Trophoblast cell (in vitro differentiated cells and primary cell): ENCODE measurements at regions not wholly inside any gene's neighbourhood (a gene's known extent, or its start where the extent isn't known, plus 50 kb on each side); places are given as distances from the start of the nearest gene placed in this dataset.

Experiments
- DNase-seq, 2 donors: peaks; one replicate each; pipeline ENCODE4 v3.0.0-alpha.2; 2016
- H2AFZ ChIP-seq: 2 replicates; pipeline ENCODE4 v1.6.1; 2013; ENCODE audit warnings: low read length, moderate library complexity, mild to moderate bottlenecking; ENCODE audit not compliant: insufficient read depth, poor library complexity
- H2AK5ac ChIP-seq: 2 replicates; pipeline ENCODE4 v1.6.1; 2013; ENCODE audit warnings: mild to moderate bottlenecking, low read length
- H2BK120ac ChIP-seq: 2 replicates; pipeline ENCODE4 v1.6.1; 2013; ENCODE audit warnings: low read length, mild to moderate bottlenecking, moderate library complexity; ENCODE audit not compliant: insufficient read depth, poor library complexity
- H2BK12ac ChIP-seq: 2 replicates; pipeline ENCODE4 v1.6.1; 2013; ENCODE audit warnings: mild to moderate bottlenecking, low read length, moderate library complexity
- H2BK5ac ChIP-seq: 2 replicates; pipeline ENCODE4 v1.6.1; 2013; ENCODE audit warnings: low read length, low read depth, moderate library complexity, mild to moderate bottlenecking; ENCODE audit not compliant: poor library complexity
- H3K14ac ChIP-seq: 2 replicates; pipeline ENCODE4 v1.6.1; 2013; ENCODE audit warnings: mild to moderate bottlenecking, low read length
- H3K18ac ChIP-seq: 2 replicates; pipeline ENCODE4 v1.6.1; 2013; ENCODE audit warnings: mild to moderate bottlenecking, low read length
- H3K23ac ChIP-seq: 2 replicates; pipeline ENCODE4 v1.6.1; 2013; ENCODE audit warnings: low read length
- H3K27ac ChIP-seq: 2 replicates; pipeline ENCODE4 v1.5.1; 2013; ENCODE audit warnings: low read depth, mild to moderate bottlenecking, inconsistent platforms, low read length, moderate library complexity
- H3K27me3 ChIP-seq: 2 replicates; pipeline ENCODE4 v1.6.1; 2013; ENCODE audit warnings: inconsistent platforms, mild to moderate bottlenecking, low read length, moderate library complexity; ENCODE audit not compliant: insufficient read depth
- H3K36me3 ChIP-seq, 2 experiments: 1 replicate in 1 of 2; 2 replicates in 1 of 2; pipeline ENCODE4 v1.6.1; 2013; ENCODE audit warnings: low read length in 2 of 2, mild to moderate bottlenecking in 2 of 2, moderate library complexity in 1 of 2; ENCODE audit not compliant: insufficient read depth in 2 of 2, control insufficient read depth in 1 of 2
- H3K4ac ChIP-seq: 2 replicates; pipeline ENCODE4 v1.6.1; 2013; ENCODE audit warnings: low read depth, mild to moderate bottlenecking, low read length, moderate library complexity
- H3K4me1 ChIP-seq, 2 experiments: 1 replicate in 1 of 2; 2 replicates in 1 of 2; pipeline ENCODE4 v1.6.1; 2013; ENCODE audit warnings: low read length in 2 of 2, mild to moderate bottlenecking in 2 of 2, moderate library complexity in 1 of 2; ENCODE audit not compliant: insufficient read depth in 2 of 2, control insufficient read depth in 1 of 2
- H3K4me2 ChIP-seq: 2 replicates; pipeline ENCODE4 v1.6.1; 2013; ENCODE audit warnings: inconsistent platforms, mild to moderate bottlenecking, low read length, moderate library complexity
- H3K4me3 ChIP-seq: 2 replicates; pipeline ENCODE4 v1.5.1; 2013; ENCODE audit warnings: mild to moderate bottlenecking, low read depth, low read length, inconsistent platforms
- H3K79me1 ChIP-seq: one replicate; pipeline ENCODE4 v1.6.1; 2013; ENCODE audit warnings: low read length
- H3K79me2 ChIP-seq: 2 replicates; pipeline ENCODE4 v1.6.1; 2013; ENCODE audit warnings: low read length, mild to moderate bottlenecking; ENCODE audit not compliant: control insufficient read depth, insufficient read depth, poor library complexity
- H3K9ac ChIP-seq: 2 replicates; pipeline ENCODE4 v1.6.1; 2013; ENCODE audit warnings: mild to moderate bottlenecking, low read length
- H3K9me3 ChIP-seq: 2 replicates; pipeline ENCODE4 v1.6.1; 2013; ENCODE audit warnings: low read depth, mild to moderate bottlenecking, control low read depth, inconsistent platforms, low read length; ENCODE audit not compliant: insufficient read depth
- H4K12ac ChIP-seq: 2 replicates; pipeline ENCODE4 v1.6.1; 2013; ENCODE audit warnings: low read depth, mild to moderate bottlenecking, low read length, moderate library complexity
- H4K8ac ChIP-seq: 2 replicates; pipeline ENCODE4 v1.6.1; 2013; ENCODE audit warnings: low read depth, mild to moderate bottlenecking, low read length, moderate library complexity
- H4K91ac ChIP-seq: one replicate; pipeline ENCODE4 v1.6.1; 2013; ENCODE audit warnings: low read depth, mild to moderate bottlenecking, low read length, moderate library complexity
- WGBS: extraction: QIAGEN DNeasy Blood & Tissue Kit; methylation state at CpG from one replicate; pipeline ENCODE4 v1.1.7; 2013; ENCODE audit warnings: missing lambda C conversion rate; ENCODE audit not compliant: insufficient read length, insufficient coverage; ENCODE audit errors: extremely low coverage; 5-methylcytosine and 5-hydroxymethylcytosine counted together

DNA sequence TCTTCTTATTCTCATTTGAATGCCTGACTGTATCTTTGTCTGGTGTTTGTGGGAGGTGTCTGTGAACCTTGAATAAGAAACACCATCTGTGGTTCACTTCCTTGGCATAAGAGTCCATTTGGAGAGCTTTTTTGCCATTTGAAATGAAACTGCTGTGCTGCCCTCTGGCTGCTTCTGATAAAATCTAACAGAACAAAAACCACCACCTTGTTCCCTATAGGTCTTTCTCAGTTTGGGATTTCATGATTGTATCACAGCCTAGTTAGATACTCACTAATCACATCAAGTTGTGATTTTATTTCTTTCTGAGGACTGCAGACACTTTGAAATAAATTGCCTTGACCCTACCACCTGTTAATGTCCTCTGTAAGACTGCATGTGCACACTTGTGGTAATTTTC lies 102.7 kb upstream of the FAM13C start:
- H3K23ac ChIP-seq: peak overlapping the region; percentile 90
- H3K4me3 ChIP-seq: no peak overlapping the region
- no peaks in the 10 kb centered on the region for H3K79me1 ChIP-seq
- no peak for DNase-seq
- no peaks in the 10 kb centered on the region for H3K4me1 ChIP-seq
- no peak overlapping the region for H4K8ac ChIP-seq
- no peak overlapping the region for H2AFZ ChIP-seq
- H3K14ac ChIP-seq: no peak overlapping the region
- H3K18ac ChIP-seq: no peak overlapping the region
- H3K27ac ChIP-seq: no peak overlapping the region
- H3K4me2 ChIP-seq: no peak overlapping the region
- no peak overlapping the region for H2BK12ac ChIP-seq
- no peaks in the 10 kb centered on the region for H3K36me3 ChIP-seq
- H3K27me3 ChIP-seq: no peaks in the 10 kb centered on the region
- H3K9me3 ChIP-seq: peaks cover 1% of the 10 kb centered on the region
- H2AK5ac ChIP-seq: no peak overlapping the region
- H2BK120ac ChIP-seq: no peak overlapping the region
- no peak overlapping the region for H4K12ac ChIP-seq
- no peak overlapping the region for H4K91ac ChIP-seq
- no peak overlapping the region for H2BK5ac ChIP-seq
- H3K9ac ChIP-seq: no peak overlapping the region
- no peak overlapping the region for H3K4ac ChIP-seq
- H3K79me2 ChIP-seq: no peaks in the 10 kb centered on the region

DNA sequence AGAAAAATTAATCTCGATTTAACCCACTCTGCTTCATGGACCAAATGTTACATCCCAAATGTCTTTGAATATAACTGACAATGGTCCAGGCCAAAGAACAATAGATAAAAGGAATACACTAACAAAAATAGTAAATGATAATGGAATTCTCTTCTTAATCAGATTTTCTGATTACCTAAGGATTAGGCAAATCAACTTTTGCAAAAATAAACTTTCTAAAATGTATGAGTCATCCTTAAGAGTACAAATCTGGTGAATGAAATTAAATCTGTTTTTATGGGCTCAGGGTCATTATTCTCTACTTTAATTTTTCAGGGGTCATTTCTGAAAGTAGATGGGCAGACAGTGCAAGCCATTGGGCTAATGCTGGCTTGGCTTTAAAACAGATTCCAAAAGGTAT lies 102.1 kb upstream of the FAM13C start:
- Histone ChIP-seq H4K12ac (no peak overlapping the region), H3K23ac (no peak overlapping the region), H3K14ac (no peak overlapping the region), H3K36me3 (no peaks in the 10 kb centered on the region), H2AFZ (no peak overlapping the region), H3K9me3 (no peaks in the 10 kb centered on the region), H3K27me3 (no peaks in the 10 kb centered on the region), H3K9ac (no peak overlapping the region), H3K18ac (no peak overlapping the region), H4K8ac (no peak overlapping the region), H3K4me3 (no peak overlapping the region), H3K4me2 (no peak overlapping the region), H4K91ac (no peak overlapping the region), H2AK5ac (no peak overlapping the region), H2BK120ac (no peak overlapping the region), H3K4ac (no peak overlapping the region), H2BK12ac (no peak overlapping the region), H3K4me1 (no peaks in the 10 kb centered on the region), H3K79me1 (no peaks in the 10 kb centered on the region), H3K27ac (no peak overlapping the region), H2BK5ac (no peak overlapping the region), H3K79me2 (no peaks in the 10 kb centered on the region)
- DNase-seq: no peak
- WGBS: no CpG with 5 or more reads among the region's 1 CpG

DNA sequence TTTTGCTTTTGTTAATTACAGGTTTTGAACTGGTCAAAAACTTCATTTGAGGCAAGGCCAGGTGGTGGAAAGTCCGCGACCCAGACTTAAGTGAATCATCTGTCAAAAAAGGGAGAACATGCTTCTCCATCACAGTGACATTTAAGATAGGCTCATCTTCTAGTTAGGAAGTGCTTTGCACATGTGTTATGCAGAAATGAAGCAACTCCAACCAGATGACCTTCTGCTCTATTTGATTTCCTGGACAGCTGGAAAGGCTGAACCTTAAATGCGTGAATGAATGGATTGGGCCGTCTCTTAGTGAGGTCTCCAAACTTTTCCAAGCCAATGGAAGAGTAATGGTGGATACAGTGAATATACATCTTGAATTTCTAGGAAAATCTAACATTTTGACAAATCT lies 101.6 kb upstream of the FAM13C start:
- Histone ChIP-seq H3K27ac (no peak overlapping the region), H3K23ac (no peak overlapping the region), H3K9me3 (no peaks in the 10 kb centered on the region), H3K4me3 (no peak overlapping the region), H3K14ac (no peak overlapping the region), H3K79me1 (no peaks in the 10 kb centered on the region), H4K8ac (no peak overlapping the region), H4K91ac (no peak overlapping the region), H4K12ac (no peak overlapping the region), H3K79me2 (no peaks in the 10 kb centered on the region), H3K27me3 (no peaks in the 10 kb centered on the region), H2AFZ (no peak overlapping the region), H2BK12ac (no peak overlapping the region), H2AK5ac (no peak overlapping the region), H3K4me2 (no peak overlapping the region), H3K4me1 (no peaks in the 10 kb centered on the region), H3K18ac (no peak overlapping the region), H3K9ac (no peak overlapping the region), H3K36me3 (no peaks in the 10 kb centered on the region), H2BK5ac (no peak overlapping the region), H2BK120ac (no peak overlapping the region), H3K4ac (no peak overlapping the region)
- no peak for DNase-seq
- WGBS: no CpG with 5 or more reads among the region's 4 CpGs

DNA sequence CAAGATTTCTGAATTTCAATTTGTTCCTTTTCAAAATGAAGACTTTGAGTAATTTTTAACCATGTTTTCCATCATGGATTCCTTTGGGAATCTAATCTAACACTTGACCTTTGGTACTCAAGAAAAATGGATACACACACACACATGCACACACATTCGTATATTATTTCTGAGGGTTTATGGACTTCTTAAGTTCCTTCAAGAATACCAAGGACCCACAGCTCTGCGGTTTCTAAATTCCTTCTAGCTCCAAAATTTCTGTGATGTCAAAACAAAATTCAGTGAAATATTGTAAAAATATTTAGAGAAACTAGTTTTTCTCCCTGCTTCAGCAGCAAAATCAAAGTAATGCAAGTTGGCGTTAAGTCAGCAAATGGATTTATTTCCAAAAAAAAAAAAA lies 98.3 kb upstream of the FAM13C start:
- Histone ChIP-seq H3K36me3 (no peaks in the 10 kb centered on the region), H3K4me3 (no peak overlapping the region), H3K79me1 (no peaks in the 10 kb centered on the region), H4K91ac (no peak overlapping the region), H3K4ac (no peak overlapping the region), H3K9me3 (no peaks in the 10 kb centered on the region), H3K4me1 (no peaks in the 10 kb centered on the region), H3K23ac (no peak overlapping the region), H2AFZ (no peak overlapping the region), H3K9ac (no peak overlapping the region), H2BK120ac (no peak overlapping the region), H4K12ac (no peak overlapping the region), H3K79me2 (no peaks in the 10 kb centered on the region), H2AK5ac (no peak overlapping the region), H3K27ac (no peak overlapping the region), H3K4me2 (no peak overlapping the region), H2BK12ac (no peak overlapping the region), H3K14ac (no peak overlapping the region), H3K18ac (no peak overlapping the region), H2BK5ac (no peak overlapping the region), H4K8ac (no peak overlapping the region), H3K27me3 (no peaks in the 10 kb centered on the region)
- peak; percentile 3 to 69 for DNase-seq
- whole genome bisulfite sequencing: no CpG with 5 or more reads among the region's 3 CpGs

DNA sequence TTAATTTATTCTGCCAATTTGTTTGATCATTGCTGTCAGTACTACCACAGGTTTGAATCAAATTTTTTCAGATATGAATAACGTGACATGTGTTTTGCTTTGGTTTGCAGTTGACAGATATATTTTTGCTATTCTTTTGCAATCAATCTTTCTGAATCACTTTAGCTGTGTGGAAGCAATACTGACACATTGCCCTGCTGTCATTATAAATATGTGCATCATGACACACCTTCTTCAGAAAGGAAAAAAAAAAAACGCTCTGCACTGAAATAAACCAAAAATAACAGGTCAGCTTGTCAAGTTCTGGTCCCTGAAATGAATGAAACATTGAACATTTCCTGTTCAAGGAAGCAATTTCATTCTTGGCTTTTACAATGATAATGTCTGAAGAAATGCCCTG lies 93.8 kb upstream of the FAM13C start:
- WGBS: no CpG with 5 or more reads among the region's 2 CpGs
- Histone ChIP-seq H2BK12ac (no peak overlapping the region), H3K4me2 (no peak overlapping the region), H3K36me3 (no peaks in the 10 kb centered on the region), H3K4me3 (no peak overlapping the region), H3K9me3 (no peaks in the 10 kb centered on the region), H3K79me1 (no peaks in the 10 kb centered on the region), H3K4ac (no peak overlapping the region), H3K9ac (no peak overlapping the region), H2AFZ (no peak overlapping the region), H3K18ac (no peak overlapping the region), H3K14ac (no peak overlapping the region), H3K23ac (no peak overlapping the region), H2BK120ac (no peak overlapping the region), H4K91ac (no peak overlapping the region), H3K27ac (no peak overlapping the region), H2BK5ac (no peak overlapping the region), H3K4me1 (no peaks in the 10 kb centered on the region), H2AK5ac (no peak overlapping the region), H3K79me2 (no peaks in the 10 kb centered on the region), H4K8ac (no peak overlapping the region), H3K27me3 (no peaks in the 10 kb centered on the region), H4K12ac (no peak overlapping the region)
- DNase-seq: no peak
